Activated CD8-positive, alpha-beta memory T cell treated with anti-CD3 and anti-CD28 coated beads for 1 hour (primary cell): ENCODE measurements at regions not wholly inside any gene's neighbourhood (a gene's known extent, or its start where the extent isn't known, plus 50 kb on each side); places are given as distances from the start of the nearest gene placed in this dataset.
"Not testable (repeated sequence)": the region's sequence is repeated elsewhere in the genome, so short reads cannot be mapped to it uniquely, and the experiment has no call there.

Source experiments
- DNase-seq, 2 donors: peaks; one replicate each; pipeline ENCODE4 v3.0.0-alpha.2; 2020; ENCODE audit warnings: low read depth in 1 of 2; ENCODE audit errors: extremely low read depth in 1 of 2

DNA sequence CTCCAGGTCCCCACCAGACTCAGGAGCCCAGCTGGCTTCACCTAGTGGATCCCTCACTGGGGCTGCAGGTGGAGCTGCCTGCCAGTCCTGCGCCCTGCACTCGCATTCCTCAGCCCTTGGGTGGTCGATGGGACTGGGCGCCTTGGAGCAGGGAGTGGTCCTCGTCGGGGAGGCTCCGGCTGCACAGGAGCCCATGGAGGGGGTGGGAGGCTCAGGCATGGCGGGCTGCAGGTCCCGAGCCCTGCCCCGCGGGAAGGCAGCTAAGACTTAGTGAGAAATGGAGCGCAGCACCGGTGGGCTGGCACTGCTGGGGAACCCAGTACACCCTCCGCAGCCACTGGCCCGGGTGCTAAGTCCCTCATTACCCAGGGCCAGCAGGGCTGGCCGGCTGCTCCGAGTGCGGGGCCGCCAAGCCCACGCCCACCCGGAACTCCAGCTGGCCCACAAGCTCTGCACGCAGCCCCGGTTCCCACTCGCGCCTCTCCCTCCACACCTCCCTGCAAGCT lies 203.4 kb downstream of the DSC3 start:
- DNase-seq = not testable (repeated sequence)

DNA sequence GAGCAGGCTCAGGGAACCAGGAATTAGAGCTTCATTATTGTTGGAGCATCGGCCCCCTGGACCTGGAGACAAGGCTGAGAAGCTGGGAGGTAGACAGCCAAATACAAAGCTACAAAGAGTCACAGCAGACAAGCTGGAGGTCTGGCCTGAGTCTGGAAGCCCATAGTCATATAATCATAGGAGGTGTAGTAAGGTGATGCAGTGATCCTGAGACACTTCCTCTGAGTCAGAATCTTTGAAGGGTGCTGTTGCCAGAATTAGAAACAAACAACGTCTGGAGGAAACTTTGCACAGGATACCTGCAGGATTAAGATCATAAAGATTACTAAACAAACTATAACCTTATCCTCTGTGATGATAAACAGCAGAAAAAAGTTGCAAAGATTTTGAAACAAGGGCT lies 213.8 kb downstream of the DSC3 start:
- no peak for DNase-seq

DNA sequence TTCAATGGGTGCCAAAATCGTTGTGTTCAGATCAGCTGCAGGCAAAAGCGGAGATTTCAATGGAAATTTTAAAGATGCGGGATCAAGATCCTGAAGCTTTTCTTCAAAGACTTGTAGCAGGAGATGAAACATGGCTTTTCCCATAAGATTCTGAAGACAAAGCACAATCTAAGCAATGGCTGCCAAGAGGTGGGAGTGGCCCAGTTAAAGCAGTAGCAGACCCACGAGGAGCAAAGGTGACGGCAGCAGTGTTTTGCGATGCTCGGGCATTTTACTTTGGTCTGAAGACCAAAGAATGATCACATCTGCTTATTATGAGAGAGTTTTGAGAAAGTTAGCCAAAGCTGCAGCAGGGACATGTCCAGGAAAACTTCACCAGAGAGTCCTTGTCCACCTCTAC lies 222.9 kb downstream of the DSC3 start:
- DNase-seq = no peak

DNA sequence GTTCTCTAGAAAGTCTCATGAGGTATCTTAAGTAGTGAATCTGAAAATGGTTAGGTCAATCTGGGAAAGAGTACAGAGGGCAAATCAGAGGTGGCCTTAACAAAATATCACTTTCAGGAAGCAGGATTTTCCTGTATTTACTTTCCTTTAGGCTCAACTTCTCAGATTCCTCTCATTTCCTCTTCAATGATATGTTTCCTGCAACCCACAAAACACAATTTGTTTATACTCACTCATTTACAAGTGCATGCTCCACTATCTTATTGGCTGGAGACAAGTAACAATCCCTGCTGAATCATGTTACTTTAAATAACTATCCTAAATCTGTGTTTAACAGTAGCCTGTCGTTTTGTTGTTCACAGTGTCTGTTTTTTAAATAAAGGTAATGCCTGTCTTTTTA lies 228.1 kb downstream of the DSC3 start:
- no peak for DNase-seq

DNA sequence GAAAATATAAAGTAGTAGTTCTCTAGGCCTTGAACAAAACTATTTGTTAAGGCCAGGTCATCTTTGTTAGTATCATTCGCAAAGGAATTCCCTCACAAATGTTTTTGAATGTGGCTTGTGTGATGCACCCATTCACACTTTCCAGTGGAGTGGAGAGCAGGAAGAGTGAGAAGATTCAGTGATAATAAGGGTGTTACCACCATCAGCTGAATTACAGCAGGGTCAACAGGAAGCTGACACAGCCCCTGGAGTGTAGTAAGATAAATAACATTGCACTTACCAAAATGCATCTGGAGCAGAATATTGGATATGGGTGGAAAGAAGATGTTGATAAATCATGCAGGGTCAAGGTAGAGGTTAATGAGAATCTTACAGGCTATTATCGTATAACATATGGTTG lies 231.0 kb downstream of the DSC3 start:
- DNase-seq = no peak

DNA sequence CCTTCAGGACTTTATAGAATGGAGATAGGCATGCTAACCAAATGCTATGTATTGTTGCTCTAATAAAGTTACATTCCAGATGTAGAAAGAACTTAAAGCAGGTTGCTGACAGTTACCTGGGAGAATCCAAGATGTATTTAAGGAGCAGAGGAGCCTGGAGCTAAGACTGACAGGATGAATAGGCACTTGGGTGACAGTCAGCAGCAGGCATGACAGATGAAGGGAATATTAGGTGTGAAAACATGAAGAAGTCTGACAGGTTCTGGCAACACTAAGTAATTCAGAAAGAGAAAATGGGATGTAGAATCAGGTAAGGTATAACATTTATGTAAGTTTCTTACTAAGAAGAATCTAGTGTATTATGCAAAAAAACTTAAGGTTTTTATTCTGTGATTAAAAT lies 232.0 kb downstream of the DSC3 start:
- no peak for DNase-seq

DNA sequence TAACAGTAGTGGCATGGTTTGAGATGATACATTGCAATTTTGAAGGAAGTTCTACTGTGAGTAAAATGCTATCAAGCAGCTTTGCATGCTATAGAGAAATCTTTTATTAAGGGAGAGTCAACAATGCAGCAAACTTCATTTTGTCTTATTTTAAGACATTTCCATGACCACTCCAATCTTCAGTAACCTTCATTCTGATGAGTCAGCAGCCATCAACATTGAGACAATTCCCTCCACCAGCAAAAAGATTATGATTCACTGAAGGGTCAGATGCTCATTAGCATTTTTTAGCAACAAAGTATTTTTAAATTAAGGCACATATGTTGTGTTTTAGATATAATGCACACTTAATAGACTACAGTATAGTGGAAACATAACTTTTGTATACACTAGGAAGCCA lies 235.7 kb downstream of the DSC3 start:
- DNase-seq = no peak

DNA sequence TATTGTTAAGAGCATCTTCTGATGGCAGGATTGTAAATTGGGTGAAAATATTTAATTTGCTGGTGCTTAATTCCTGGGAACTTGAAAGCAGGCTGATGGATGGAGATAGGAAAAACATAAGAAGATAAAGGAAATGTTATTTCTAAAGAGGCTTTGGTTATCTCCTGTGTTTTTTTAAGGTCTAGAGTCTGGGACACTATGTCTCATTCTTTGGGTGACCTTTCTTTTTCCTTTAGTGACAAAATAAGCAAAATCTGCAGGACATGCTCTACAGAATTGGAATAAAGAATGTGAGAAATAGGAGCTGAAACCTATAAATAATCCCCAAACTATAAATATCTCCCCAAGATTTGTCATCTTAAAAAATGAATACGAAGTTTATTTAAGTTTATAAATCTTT lies 241.7 kb downstream of the DSC3 start:
- no peak for DNase-seq

DNA sequence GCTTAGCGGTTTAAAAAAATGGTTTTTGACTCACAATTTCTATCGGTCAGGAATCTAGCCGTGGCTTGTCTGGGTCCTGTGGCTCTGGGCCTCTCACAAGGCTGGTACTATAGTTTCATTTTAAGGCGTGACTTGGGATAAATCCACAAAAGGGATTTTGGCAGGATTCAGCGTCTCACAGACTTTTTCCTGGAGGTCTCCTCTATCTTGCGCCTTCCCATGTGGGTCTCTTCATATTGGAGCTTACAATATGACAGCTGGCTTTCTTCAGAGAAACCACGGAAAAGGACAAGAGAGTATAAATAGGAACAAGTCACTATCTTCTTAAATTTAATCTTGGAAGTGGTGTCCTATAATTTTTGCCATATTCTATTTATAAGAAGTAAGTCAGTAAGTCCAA lies 250.5 kb downstream of the DSC3 start:
- no peak for DNase-seq

DNA sequence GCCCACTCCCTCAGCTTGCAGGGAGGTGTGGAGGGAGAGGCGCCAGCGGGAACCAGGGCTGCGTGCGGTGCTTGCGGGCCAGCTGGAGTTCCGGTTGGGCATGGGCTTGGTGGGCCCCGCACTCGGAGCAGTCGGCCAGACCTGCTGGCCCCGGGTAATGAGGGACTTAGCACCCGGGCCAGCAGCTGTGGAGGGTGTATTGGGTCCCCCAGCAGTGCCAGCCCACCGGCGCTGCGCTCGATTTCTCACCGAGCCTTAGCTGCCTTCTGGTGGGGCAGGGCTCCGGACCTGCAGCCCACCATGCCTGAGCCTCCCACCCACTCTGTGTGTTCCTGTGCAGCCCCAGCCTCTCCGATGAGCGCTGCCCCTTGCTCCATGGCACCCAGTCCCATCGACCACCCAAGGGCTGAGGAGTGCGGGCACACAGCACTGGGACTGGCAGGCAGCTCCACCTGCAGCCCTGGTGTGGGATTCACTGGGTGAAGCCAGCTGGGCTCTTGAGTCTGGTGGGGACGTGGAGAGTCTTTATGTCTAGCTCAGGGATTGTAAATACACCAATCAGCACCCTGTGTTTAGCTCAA lies 254.0 kb downstream of the DSC3 start:
- not testable (repeated sequence) for DNase-seq

DNA sequence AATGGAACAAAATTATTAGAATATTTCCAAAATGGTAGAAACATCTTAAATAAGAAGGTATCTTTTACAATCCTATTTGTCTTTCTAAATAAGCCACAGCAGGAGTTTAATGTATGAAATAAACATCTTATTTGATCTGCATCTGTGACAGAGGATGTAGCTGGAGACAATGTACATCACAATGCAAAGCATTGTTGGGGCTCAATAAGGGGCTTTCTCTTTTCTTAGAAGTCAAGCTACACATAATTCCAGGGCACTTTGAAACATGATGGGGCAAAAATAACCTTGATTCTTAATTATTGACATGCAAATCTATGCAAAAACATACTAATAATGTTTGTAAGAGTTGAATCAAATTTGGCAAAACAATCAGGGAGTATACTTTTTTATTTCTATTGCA lies 255.1 kb downstream of the DSC3 start:
- DNase-seq = no peak

DNA sequence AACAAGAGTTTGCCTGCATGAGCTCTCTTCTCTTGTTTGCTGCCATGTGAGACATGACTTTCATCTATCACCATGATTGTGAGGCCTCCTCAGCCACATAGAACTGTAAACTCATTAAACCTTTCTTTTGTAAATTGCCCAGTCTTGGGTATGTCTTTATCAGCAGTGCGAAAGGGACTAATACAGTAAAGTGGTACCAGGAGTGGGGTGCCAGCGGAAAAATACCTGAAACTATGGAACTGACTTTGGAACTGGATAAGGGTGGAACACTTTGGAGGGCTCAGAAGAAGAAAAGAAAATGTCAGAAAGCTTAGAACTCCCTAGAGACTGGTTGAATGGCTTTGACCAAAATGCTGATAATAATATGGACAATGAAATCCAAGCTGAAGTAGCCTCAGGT lies 260.9 kb downstream of the DSC3 start:
- DNase-seq = no peak

DNA sequence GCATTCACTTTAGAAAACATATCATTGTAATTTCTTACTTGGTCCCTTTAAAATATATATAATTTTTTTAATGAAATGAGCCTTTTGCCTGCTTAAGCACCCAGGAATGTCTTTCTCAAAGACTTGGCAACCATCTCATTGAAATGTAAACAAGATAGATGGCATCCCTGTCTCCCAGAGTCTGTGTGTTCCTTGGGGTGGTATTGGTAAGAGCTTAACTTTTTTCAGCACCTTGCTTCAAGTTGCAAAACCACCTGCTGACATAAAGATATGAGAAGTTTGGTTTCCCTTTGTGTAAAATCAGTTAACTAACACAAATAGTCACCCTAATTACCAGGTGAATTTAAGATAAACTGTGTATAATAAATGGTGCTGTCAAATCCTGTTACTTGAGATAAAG lies 266.9 kb downstream of the DSC3 start:
- no peak for DNase-seq

DNA sequence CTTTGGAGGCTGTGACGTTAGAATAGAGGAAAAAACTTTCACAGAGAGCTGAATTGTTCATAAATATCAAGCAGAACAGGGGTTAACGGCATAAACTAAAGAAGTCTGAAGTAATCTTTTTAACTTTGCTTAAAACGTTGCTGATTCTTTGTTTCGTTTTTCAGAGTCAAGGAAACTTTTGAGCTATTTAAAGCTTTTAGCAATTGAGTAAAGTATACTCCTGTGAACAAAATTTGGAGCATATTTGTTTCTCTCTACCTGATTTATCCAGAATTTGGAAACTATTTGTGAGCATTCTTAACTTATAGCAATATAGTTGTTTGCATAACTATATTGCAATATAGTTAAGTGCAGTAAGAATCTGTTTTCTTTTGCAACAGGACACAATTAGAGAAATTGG lies 270.4 kb downstream of the DSC3 start:
- DNase-seq = not testable (repeated sequence)

DNA sequence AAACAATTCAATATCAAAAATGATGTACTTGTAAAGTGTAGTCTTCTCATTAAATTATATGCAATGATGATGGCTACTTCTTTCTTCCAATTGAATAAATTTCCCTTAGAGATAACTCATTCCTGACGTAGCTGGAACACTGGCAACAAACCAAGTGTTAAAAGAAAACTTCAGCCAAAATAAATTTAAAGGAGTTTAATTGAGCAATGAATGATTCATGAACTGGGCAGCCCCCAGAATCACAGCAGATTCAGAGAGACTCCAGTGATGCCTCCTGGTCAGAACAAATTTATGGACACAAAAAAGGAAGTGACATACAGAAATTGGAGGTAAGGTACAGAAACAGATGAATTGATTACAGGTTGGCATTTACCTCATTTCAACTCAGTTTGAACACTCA lies 276.5 kb downstream of the DSC3 start:
- no peak for DNase-seq

DNA sequence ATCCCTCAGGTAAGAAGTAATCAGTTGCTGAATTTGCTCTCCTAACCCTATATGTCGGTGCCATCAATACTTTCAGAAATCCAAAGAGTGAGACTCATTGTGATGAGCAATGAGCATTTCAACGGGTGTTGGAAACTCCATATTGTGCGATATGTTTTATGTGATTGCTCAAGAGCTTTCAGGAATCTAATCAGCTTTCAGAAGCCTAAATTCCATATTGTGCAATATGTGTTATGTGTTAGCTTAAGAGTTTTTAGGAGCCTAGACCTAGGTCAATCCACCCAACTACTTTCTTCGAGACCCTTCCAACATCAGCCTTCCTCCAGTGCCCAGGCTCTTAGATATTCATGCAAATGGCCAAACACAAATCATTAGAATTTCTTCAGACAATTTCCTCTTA lies 277.3 kb downstream of the DSC3 start:
- DNase-seq = no peak

DNA sequence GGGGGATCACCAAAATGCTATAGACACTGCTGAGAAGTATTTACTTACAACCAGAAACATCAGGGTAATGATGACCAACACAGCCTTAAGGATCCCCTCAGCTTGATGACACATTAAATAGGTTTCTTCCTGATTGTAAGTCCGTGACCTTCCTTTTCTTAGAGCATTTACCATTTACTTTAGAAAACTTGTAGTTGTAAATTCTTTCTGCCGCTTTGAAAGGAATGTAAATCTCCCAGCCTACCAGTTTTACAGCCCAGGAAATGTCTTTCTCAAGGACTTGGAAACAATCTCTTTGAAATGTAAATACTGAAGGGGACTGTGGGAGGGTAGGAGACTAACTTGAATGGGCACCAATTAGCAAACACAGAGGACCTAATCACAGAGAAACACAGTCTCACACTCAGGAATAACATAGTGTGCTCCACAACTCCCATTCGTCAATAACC lies 278.6 kb downstream of the DSC3 start:
- no peak for DNase-seq

DNA sequence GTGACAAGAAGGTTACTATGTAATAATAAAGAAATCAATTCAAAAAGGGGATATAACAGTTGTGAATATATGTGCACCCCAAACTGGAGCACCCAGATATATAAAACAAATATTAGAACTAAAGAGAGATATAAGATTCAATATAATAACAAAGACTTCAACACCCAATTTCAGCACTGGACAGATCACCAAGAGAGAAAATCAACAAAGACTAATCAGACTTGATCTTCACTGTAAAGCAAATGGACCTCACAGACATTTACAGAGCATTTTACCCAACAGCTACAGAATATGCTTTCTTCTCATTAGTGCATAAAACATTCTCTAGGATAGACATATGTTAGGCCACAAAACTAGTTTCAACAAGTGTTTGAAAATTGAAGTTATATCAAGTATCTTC lies 287.7 kb downstream of the DSC3 start:
- no peak for DNase-seq

DNA sequence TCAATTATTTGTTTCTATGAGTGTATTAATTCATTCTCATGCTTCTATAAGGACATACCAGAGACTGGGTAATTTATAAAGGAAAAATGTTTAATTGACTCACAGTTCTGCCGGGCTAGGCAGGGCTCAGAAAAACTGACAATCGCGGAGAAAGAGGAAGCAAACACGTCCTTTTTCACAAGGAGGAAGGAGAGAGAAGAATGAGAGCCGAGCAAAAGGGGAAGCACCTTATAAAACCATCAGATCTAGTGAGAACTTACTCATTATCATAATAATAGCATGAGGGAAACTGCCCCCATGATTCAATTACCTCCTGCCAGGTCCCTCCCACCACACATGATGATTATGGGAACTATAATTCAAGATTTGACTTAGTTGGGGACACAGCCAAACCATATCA lies 294.0 kb downstream of the DSC3 start:
- DNase-seq = no peak

DNA sequence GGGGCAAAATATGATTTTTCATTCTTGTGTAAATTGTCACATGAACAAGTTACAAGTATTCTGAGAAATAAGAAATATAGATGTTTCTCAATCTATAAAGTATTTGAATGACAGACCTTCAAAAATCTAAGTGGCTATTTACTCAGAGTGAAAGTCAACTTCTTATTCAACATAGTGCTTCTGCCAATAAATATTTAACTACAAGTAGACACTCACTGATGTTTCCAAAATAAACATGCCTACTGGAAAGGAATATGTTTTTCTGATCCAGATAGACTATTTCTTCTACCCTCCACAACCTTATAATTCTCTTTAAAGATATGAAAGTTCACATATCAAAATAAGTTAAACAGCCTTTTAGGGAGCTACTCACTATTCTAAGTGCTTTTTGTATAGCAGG lies 296.3 kb downstream of the DSC3 start:
- DNase-seq = no peak

DNA sequence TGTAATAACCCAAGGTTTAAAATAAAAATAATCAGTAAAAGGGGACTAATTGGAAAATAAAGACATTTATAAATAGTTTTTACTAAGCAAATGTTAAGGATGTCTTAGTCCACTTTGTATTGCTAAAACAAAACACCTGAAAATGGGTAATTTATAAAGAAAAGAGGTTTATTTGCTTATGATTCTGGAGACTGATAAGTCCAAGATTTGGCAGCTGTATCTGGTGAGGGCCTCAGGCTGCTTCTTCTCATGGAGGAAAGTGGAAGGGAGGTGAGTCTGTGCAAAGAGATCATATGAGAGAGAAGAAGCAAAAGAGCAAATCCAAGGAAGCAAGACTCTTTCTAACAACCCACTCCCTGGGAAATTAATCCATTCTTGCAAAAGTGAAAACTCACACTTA lies 299.5 kb downstream of the DSC3 start:
- DNase-seq = no peak

DNA sequence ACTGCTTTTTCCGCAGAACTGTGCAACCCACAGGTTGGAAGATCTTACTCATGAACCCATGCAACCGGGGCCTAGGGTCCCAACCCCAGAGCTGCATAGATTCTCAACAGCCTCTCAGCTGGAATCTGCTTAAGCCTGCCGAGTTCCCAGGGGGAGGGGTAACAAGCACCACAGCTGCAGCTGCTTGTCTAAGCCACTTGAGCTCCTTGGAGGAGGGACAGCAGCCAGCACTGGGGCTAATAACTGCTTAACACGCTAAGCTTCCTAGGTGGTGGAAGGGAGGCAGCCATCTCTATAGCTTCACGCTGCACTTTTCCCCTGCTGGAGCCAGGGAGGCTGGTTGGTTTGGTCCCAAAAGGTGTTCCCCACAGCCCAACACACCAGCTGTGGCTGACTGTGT lies 311.6 kb downstream of the DSC3 start:
- no peak for DNase-seq

DNA sequence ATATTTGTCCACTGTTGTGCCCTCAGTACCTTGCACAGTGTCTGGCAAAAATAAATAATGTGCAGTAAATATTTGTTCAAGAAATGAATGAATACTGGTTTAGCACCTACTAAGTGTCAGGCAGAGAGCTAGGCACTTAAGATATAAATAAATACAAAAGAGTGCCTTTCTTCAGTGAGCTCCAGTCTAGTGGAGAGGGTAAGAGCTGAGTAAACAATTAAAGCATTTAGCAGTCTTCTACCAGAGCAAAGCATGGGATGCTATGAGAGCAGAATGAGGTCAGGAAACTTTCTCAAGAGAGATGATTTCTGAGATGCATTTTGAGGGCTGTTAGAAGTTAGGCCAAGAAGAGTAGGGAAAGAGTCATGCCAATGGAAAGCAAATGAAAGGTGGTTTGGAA lies 314.7 kb downstream of the DSC3 start:
- DNase-seq = no peak
